ENCODE measurements at regions not wholly inside any gene's neighbourhood (a gene's known extent, or its start where the extent isn't known, plus 50 kb on each side); places are given as distances from the start of the nearest gene placed in this dataset.

- TF ChIP-seq CTCF (IDR thresholded peaks at IDR 0.05) (no peak), POLR2AphosphoS5 (IDR thresholded peaks at IDR 0.05) (no peak), POLR2A (IDR thresholded peaks at IDR 0.05; ENCODE audit: low read depth) (no peak)
Observed at GRCh38 chr9:102085548-102085947, 347.1 kb upstream of the GRIN3A start.

Data from esophagus muscularis mucosa (tissue), 3 donors.